HG02973 (cell line): ENCODE measurements at regions not wholly inside any gene's neighbourhood (a gene's known extent, or its start where the extent isn't known, plus 50 kb on each side); places are given as distances from the start of the nearest gene placed in this dataset.
"Not testable (repeated sequence)": the region's sequence is repeated elsewhere in the genome, so short reads cannot be mapped to it uniquely, and the experiment has no call there.

Experiments
- ATAC-seq: cut with Tn5 transposase; IDR thresholded peaks from one replicate; pipeline ENCODE4 v1.9.1; 2021; ENCODE audit warnings: moderate library complexity; ENCODE audit not compliant: unreplicated experiment

DNA sequence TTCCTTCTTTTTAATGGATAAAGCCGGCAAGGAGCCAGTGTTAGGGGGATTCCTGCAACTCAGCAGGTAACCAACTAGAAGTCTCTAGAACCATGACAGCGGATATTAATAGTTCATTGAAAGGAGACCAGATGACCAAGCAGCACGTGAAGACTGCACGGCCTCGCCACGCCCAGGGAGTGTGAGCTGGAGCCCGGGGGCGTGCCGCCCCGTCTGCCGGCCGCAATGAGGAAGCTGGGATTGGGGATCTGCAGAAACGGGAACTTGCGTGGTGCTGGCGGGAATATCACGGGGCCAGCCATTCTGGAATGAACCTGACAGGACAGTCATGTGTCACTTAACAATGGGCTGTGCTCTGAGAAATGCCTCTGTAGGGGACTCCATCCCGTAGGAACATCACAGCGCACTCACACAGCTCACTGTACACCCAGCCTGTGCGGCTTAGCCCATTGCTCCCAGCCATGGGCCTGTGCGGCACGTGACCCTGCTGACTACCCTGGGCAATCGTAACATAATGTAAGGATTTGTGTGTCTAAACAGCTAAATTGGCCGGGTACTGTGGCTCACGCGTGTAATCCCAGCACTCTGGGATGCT lies 4092.8 kb upstream of the TPTE start:
- not testable (repeated sequence) for ATAC-seq

DNA sequence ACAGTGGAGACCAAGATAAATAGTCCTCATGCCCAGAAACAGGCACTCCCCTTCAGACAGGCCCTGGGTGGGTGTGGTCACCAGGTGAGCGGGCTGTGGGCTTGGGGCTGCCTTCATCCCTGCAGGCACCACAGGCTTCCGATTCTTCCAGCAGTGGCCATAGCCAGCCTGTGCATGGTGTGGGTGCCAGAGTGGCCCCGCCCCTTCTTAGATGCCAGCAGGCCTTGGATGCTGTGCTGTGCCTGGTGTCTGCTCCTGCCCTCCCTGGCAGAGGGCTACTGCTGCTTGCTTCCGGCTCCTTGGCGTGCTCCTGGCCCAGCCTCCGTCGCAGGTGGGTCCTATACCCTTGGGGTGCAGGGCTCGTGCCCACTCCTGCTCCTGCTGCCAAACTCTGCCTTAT lies 4091.5 kb upstream of the TPTE start:
- not testable (repeated sequence) for ATAC-seq

DNA sequence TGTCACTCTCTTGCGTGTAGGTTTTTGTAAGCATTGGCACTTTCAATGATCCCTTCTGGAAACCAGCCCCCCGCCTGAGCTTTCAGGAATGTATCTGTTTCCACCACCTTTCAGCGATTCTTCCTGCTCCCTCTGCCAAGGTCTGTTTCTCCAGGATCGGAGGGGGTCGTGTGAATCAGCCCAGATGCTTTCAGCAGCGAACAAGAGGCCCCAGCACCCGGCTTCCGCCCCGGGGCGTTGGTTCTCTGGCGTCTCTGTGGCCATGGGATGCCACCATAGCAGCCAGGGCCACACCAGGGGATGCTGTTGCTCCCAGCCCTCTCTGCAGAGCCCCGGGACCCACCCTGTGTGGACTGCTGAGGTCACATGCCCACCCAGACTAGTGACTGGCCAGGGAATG lies 4088.2 kb upstream of the TPTE start:
- not testable (repeated sequence) for ATAC-seq

DNA sequence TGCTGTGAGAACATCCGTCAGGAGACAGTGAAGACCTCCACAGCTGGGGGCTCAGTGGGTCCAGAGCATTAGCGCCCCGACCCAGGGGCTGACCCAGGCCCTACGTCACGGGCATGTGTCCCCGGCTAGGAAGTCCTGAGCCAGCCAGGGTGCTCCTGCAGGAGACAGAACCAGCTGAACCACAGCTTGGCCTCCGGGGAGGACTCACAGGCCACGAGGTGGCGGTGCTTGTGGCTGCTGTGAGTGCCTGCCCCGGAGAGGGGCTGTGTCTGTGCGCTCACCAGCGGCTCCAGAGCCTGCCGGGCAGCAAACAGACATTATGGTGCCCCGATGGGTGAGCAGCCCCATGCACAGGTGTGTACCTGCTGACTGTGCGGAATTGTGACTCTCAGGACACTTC lies 4085.2 kb upstream of the TPTE start:
- not testable (repeated sequence) for ATAC-seq

DNA sequence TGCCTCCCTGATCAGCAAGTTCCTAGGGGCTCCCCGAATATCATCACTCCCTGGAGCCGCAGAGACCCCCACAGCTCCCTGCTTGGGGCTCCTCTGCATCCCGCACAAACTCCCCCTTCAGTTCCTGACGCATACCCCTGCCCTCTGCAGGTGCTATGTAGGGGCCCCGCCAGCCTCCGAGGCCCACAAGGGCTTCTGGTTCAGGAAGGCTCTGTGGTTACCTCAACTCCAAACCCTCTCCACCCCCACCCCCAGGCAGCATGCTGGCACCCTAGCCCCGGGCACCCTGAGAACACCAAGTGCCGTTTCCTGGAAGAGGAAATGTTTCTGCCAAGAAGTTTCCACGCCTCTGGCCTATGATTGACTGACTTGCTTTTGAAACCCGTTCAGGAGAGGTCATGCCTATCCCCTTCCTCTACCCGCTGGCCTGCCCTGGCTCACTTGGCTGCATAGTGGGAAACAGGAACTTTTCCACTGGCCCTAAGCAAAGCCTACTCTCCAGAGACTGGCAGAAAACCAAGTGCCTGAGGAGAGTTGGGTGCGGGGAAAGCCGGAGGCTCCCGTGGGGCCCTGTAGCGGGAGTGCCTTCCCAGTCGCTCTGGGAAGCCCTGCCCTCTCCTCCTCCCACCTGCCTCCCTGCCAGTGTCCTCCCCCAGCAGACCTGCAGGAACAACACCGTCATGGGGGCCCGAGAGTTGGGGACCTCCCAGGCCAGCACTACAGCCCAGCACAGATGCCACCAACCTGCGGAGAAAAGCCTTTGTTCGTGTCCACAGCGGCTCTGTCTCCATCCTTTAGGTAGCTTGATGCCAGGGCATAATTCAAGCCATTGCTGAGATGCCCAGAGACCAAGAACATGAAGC lies 4084.2 kb upstream of the TPTE start:
- not testable (repeated sequence) for ATAC-seq

DNA sequence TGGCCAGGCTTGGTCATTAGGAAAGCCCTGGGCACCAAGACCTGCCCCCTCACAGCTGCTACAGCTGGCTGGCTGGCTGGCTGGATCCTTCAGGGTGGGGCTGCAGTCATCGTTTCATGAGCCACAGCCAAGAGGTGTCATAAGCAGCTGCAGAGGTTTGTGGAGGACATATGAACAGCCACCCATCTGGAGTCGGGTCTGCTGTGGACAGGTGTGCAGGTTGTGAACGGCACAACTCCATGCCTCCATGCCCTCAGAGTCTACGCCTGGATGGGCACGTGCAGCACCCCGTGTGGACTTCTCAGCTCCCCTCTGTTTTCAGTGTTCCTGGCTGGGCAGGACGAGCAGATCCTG lies 4083.6 kb upstream of the TPTE start:
- ATAC-seq, result not testable (repeated sequence)

DNA sequence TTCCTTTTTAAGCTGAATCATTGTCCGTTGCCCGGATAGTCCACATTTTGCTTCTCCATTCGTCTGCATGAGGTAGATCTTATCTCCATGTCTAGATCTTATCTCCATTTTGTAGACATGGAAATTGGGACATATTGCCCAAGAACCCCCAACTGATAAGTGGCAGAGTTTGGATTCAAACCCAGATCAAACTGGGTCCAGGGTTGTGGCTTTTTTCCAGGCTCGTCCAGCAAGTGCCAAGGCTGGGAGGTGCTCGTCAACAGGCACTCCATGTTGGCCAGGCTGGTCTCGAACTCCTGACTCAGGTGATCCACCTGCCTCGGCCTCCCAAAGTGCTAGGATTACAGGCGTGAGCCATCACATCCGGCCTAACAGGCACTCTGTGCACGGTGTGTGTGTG lies 4082.3 kb upstream of the TPTE start:
- not testable (repeated sequence) for ATAC-seq

DNA sequence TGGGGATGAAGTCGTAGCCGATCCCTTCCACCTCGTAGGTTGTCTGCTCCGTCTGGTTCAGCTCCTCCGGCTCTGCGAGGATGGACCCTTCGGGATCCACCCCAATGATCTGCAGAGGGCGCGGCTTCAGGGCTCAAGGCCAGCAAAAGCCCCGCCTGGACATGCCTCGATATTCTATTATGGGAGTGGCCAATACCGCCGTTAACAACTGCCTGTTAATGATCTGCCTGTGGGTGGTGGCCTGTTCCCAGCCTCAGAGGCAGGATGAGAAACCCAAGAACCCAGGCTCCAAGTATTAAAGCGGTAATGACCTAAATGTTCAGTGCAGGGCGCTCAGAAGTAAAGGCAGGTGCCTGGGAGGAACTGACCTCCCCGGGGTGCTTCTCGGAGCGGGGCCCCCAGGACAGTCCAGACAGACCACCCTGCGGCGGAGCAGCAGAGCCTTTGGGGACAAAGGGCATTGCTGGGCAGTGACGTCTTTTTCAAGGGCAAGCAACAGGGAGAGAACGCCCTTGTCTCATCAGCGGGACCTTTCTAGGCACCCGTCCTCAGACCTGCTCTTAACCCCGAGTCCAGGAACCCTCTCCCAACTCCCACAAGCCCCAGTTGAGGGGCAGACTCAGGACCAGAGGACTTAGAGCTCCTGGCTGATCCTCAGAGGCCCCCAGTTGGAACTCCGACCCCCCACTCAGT lies 4066.6 kb upstream of the TPTE start:
- not testable (repeated sequence) for ATAC-seq

DNA sequence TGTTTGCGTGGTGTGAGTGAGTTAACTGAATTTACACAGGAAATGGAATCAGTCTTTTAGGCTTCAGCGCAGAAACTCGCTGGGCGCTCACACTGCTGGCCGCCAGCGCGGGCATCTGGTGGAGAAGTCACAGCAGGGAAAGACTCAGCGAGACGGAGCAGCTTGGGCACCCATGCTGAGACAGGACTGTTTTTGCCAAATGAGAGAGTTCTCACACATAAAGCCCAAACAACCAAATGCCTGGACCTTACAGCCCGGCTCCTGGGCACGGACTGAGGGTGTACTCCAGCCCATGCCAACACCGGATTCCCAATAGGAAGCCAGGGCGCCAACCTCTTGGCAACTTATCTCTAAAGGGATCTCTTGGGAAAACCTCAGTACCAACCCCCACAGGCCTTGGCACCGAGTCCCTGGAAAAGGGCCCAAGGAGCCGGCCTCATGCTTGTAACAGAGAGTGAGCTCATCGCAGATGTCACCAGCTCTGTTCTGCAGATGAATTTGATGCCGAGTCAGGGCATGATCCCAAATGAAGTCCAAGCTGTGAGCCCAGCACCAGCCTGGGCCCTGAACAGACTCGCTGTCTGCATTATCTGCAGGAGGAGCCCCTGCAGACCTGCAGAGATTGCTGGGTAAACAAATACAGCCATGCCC lies 4065.2 kb upstream of the TPTE start:
- not testable (repeated sequence) for ATAC-seq

DNA sequence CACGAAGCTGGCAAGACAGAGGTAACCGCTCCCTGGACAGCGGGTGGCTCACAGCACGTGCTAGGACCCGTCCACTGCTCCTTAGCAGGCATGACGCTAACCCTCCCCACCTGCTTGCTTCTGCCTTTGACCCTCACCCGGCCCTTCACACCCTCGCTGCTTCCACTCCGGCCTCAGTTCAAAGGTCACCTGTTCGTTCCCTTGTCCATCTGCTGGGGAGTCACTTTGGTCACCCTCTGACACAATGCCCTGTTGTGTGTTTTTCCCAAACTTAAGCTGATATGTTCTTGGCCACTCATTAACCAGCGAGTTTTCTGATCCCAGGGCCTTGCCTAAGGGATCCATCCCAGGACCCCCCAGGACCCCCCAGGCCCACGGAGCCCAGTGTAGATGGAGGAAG lies 4061.6 kb upstream of the TPTE start:
- ATAC-seq, result not testable (repeated sequence)

DNA sequence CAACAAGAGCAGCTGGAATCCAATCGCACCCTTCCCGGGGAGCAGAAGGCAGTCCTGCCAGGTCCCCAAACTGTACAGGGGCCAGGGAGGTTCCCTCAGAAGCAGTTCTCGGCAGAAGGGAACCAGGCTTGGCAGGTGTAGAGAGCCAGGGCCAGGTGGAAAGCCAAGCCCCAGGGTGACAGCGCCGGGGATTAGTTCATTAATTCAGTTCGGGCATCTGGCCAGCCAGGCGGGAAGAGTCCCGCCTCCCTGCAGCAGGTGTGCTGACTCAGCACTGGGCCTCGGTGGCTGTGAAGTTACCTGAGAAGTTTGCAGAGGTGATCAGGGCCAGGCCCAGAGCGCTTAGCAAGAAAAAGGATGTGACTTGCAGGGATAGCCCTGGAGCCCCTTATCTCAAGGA lies 4060.0 kb upstream of the TPTE start:
- not testable (repeated sequence) for ATAC-seq

DNA sequence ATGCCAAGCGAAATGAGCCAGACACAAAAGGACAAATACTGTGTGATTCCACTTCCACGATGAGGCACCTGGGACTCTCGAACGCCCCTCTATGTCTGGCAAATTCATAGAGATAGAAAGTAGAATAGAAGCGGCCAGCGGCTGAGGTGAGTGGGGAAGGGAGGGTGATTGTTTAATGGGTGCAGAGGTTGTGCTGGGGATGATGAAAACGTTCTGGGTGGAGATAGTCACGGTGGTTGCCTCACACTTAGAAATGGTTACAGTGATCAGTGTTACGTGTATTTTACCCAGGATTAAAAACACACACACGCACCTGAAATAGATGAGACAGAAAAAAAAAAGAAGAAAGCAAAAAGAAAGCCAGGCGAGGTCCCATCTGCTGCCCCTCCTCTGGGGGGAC lies 4057.0 kb upstream of the TPTE start:
- ATAC-seq, result not testable (repeated sequence)

DNA sequence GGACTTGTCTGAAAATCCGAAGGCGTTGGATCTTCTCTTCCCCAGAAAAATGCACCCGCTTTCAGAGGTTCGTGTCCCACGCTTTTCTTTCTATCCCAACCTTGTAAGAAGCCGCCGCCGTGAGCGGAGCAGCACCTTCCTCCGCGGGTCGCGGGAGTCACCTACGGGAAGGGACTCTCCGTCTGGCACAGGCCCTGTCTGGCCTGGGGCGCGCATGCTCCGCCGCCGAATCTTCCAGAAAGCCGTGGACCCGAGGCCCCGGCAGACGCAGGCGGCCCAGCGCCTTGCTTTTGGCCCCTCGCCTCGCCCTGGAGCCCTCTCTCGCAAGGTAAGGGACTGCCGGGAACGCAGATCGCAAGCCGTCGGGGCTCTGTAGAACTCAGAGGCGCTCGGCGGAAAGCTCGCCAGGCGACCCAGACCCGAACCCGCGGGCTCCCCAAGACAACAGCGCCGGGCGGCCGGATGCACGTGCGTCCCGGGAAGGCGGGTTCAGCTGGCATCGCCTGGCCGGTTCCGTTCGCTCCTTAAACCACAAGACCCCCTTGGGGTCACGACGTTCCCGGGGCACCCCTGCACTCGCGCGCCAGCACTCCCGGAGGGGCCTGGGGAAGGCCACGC lies 4055.2 kb upstream of the TPTE start:
- ATAC-seq, result not testable (repeated sequence)

DNA sequence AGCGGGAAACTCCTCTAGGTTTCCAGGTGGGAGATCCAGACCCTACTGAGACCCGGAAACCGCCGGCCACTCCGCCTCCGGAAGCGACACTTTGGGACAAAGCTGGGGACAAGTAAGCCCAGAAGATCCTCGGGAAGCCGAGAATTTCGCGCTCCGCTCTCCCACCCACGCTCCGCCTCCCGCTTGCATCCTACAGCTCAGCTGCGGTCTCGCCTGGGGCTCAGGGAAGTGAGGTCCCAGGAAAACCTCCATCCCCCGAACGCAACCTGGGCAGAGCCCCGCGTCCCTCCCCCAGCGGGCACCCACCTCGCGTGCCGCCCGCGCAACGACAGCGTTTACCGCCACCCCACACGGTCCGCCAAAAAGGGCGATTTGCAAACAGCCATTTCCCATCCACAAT lies 4054.7 kb upstream of the TPTE start:
- ATAC-seq, result not testable (repeated sequence)

DNA sequence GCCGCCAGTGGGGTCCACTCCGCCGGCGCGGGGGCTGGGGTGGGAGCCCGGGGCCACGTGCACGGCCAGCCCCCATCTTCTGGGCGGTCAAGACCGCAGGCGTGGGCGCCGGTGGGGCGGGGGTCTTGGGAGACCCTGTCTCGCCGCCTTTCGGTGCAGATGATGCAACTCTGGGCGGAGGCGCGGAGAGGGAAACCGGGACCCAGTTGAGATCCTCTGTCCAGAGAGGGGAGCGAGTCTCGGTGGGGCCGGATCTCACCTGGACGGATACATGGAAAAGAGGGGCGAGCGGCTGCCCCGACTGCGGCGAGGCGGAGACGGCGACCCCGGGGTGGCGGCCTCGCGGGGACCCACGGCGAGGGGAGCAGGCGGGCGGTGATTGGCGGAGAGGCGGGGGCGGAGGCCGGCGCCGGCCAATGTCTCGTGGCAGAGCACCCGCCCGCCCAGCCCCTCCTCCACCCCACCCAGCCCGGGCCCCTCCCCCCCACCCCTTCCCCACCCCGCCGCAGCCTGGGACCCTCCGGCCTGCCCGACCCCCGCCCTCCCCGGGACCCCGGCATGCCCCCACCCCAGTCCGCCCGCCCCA lies 4054.1 kb upstream of the TPTE start:
- ATAC-seq, result not testable (repeated sequence)

DNA sequence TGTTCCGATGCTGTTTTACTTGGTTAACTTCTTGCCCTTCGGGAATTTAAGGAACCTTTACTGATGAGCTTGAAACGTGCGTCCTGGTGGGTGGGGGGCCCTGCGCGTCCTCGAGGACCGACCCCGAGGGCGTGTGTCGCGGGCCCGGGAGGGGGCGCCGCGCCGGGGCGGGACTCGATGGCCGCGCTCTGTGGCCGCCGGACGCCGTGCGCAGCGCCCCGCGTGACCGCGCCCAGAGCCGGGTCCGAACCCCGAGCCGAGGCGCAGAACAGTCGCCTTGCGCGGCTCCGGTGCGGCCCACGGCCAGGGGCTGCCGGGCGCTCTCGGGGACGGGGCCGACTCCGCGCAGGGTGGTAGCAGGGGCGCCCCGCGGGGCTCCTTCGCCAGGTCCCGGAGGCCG lies 4053.5 kb upstream of the TPTE start:
- ATAC-seq, result not testable (repeated sequence)

DNA sequence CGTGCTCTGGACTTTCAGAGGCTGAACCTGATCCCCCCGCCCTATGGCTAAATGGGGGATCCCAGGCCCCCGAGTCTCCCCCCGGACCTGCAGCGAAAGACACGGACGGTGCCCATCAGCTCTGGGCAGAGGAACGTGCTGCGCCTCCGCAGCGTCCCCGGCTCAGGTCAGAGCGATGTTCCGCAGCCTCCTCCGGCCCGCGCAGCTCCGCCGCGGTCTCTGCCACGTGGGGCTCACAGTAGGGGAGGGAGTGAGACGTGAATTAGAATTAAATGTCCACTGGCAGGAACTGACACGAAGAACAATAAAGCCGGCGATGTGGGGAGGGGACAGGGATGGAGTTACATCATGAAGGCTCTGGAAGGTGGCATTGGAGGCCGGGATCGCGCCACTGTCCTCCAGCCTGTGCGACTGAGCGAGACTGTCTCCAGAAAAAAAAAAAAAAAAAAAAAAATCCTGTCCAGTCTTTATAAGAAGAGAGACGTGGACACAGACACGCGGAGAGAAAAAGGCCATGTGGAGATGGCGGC lies 4053.0 kb upstream of the TPTE start:
- ATAC-seq, result not testable (repeated sequence)

DNA sequence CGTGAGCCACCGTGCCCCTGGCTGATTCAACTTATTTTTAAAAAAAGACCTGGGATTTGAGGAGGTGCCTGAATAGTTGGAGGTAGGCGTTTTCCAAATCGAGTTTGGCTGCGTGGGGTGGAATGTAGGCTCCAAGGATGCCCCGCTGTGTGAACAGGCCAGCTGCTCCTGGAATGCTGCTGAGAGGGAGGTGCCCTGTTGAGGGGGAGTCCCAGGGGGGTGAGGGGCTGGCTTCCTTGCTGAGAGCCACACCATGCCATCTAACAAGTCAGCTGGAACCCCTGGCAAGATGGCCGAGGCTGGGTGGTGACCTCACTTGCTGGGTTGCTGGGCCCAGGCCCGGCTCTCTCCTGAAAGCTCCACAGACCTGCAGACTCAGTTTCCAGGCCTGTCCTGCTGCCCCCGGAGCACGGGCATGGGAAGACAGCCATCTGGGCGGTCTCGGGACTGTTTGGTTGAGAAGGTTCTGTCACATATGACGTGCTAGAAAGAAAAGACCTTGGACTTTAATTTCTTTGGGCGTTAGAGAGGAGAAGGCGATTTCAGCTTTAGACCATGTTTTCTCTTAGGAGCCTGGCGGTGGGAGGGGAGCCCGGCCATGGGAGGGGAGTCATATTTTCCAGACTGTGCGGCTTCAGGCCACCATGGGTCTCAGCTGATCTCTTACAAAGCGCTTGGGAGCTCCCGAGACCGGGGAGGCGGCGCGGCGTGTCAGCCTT lies 4047.0 kb upstream of the TPTE start:
- not testable (repeated sequence) for ATAC-seq

DNA sequence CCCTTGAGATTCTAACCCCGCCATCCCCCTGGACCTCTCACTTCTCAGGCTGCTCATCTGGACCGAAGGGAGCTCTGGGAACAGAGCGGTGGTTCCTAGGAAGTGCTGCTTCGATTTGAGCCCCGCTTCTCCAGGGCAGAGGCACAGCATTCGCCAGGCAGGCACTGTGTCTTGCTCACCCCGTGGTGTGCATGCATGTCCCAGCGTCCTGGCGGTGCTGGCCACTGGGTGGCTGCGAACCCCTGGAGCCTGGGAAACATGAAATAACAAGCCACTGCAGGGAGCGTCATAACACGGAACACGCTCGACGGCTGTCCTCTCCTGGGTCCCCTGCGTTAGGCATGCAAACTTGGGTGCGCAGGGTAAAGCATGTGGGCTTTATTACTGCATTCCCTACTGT lies 4040.3 kb upstream of the TPTE start:
- not testable (repeated sequence) for ATAC-seq

DNA sequence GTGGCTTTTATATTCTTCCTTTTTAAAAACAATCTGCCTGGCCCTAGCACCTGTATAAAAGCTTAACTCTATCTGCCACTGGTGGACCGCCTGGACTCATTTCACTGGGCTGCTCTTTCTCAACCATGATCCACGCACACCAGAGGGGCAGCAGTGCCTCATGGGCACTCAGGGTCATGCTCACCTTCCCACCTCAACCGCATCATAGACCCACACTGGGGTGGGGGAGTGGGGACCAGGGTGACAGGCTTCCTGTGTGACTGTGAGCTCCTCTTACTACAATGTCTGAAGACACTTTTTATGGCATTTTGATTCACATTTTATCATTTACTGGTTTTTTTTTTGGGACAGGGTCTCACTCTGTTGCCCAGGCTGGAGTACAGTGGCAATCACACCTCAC lies 4038.8 kb upstream of the TPTE start:
- not testable (repeated sequence) for ATAC-seq
